ENCODE measurements at regions not wholly inside any gene's neighbourhood (a gene's known extent, or its start where the extent isn't known, plus 50 kb on each side); places are given as distances from the start of the nearest gene placed in this dataset.

DNA sequence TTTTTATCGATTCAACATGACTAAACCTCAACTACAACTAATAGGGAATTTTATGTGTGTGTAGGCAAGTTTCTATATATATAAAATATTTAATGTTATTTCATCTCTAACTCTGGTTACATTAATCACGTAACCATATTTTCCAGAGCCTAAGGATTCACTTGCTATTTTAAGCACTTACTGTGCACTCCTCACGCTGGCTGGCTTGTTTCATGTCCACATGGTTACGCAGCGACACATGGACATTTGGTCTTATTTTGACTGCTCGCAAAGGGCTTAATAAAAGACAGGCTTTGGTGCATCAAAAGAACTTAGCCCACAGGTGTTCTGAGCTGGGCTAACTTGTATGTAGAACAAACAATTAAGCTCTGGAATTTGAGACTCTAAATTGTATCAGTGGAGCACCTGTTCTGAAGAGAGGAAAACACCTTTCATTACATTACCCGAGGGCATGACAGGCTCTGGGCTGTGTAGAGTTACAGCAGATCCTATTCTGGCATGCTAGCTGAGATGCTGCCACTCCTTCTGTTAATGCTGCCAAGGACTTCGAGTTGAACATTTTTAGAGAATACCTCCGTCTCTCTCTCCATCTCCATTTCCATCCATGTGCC lies 130.0 kb upstream of the NR2F2 start:
- TF ChIP-seq POLR2A (IDR thresholded peaks at IDR 0.05), result no peak
- TF ChIP-seq, protein P1, sequence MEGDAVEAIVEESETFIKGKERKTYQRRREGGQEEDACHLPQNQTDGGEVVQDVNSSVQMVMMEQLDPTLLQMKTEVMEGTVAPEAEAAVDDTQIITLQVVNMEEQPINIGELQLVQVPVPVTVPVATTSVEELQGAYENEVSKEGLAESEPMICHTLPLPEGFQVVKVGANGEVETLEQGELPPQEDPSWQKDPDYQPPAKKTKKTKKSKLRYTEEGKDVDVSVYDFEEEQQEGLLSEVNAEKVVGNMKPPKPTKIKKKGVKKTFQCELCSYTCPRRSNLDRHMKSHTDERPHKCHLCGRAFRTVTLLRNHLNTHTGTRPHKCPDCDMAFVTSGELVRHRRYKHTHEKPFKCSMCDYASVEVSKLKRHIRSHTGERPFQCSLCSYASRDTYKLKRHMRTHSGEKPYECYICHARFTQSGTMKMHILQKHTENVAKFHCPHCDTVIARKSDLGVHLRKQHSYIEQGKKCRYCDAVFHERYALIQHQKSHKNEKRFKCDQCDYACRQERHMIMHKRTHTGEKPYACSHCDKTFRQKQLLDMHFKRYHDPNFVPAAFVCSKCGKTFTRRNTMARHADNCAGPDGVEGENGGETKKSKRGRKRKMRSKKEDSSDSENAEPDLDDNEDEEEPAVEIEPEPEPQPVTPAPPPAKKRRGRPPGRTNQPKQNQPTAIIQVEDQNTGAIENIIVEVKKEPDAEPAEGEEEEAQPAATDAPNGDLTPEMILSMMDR (IDR thresholded peaks at IDR 0.05), result no peak
